Fibroblast of villous mesenchyme (primary cell): ENCODE measurements at regions not wholly inside any gene's neighbourhood (a gene's known extent, or its start where the extent isn't known, plus 50 kb on each side); places are given as distances from the start of the nearest gene placed in this dataset.

Experiments used
- DNase-seq: peaks from one replicate; pipeline ENCODE4 v3.0.0-alpha.2; 2010; ENCODE audit warnings: low read depth
- H3K4me3 ChIP-seq: 2 replicates; pipeline ENCODE4 v1.5.1; 2011; ENCODE audit warnings: low read depth, mild to moderate bottlenecking, low read length
- TF ChIP-seq, protein P1 (sequence below): IDR thresholded peaks from 2 replicates; pipeline ENCODE4 v1.5.1; 2012; ENCODE audit warnings: low read depth, mild to moderate bottlenecking, low read length; ENCODE audit not compliant: insufficient read depth

DNA sequence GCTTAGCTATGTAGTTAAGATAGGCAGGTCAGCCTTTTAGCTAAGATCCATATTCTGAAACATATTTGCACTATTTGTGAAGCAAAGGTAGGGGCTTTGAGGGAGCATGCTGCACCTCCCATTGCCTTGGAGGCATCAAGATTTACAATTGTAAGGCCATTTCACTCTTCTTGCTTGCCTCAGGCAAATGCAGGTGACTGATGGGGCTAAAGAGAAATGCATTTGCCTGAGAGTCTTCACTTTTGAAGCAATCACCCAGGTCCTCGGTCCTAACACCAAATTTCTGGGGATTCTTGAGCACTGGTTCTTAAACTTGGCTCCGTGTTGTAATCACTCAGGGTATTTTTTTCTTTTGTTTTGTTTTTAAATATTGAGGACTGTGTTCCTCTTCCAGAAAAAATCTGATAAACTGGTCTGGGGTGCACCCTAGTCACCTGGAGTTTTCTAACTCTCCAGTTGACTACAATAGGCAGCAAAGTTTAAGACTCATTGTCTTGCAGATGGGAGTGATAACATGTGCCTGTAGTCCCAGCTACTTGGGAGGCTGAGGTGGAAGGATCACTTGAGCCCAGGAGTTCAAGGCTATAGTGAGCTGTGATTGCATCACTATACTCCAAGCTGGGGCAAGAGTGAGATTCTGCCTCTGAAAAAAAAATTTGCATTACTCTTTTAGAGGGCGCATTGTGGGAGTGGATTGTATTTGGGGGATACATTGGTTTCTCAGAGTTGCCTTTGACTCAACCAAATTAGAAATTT lies 68.1 kb downstream of the EOMES start:
- no peak overlapping the region for H3K4me3 ChIP-seq
- no peak for DNase-seq
- TF ChIP-seq, protein P1, sequence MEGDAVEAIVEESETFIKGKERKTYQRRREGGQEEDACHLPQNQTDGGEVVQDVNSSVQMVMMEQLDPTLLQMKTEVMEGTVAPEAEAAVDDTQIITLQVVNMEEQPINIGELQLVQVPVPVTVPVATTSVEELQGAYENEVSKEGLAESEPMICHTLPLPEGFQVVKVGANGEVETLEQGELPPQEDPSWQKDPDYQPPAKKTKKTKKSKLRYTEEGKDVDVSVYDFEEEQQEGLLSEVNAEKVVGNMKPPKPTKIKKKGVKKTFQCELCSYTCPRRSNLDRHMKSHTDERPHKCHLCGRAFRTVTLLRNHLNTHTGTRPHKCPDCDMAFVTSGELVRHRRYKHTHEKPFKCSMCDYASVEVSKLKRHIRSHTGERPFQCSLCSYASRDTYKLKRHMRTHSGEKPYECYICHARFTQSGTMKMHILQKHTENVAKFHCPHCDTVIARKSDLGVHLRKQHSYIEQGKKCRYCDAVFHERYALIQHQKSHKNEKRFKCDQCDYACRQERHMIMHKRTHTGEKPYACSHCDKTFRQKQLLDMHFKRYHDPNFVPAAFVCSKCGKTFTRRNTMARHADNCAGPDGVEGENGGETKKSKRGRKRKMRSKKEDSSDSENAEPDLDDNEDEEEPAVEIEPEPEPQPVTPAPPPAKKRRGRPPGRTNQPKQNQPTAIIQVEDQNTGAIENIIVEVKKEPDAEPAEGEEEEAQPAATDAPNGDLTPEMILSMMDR, result no peak

DNA sequence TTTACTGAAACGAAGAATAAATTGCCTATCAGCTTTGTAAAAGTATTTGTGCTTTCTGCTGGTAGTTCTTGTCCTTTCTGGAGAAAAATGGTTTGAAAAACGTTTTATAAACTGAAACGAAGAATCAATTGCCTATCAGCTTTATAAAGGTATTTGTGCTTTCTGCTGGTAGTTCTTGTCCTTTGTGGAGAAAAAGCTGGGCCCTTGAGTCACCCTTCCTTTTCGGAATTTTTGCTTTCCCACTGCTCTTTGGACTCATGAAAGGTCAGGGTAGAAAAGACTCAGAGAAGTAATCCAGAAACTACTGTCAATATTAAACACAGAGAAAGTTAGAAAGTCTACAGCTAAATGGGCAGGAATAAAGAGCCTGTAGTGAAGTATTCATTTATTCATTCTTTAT lies 72.8 kb downstream of the EOMES start:
- no peak overlapping the region for H3K4me3 ChIP-seq
- TF ChIP-seq, protein P1, result no peak
- DNase-seq, result no peak

DNA sequence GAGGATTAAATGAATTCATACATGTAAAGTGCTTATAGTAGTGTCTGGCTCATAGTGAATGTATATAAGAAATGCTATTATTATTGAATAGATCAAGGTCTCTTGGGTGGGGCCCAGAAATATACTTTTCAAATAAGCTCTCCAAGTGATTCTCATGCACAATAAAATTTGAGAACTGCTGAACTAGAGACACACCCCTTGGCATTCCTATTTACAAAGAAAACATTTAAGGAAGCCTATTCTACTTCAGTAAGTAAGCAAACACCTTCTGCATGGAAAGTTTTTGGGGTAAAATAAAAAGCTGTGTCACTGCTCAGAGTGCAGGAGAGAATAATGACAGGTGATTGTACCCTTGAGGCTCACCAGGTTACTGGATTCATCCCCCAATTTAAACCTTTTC lies 75.2 kb downstream of the EOMES start:
- H3K4me3 ChIP-seq, result no peak overlapping the region
- no peak for DNase-seq
- TF ChIP-seq, protein P1, result no peak

DNA sequence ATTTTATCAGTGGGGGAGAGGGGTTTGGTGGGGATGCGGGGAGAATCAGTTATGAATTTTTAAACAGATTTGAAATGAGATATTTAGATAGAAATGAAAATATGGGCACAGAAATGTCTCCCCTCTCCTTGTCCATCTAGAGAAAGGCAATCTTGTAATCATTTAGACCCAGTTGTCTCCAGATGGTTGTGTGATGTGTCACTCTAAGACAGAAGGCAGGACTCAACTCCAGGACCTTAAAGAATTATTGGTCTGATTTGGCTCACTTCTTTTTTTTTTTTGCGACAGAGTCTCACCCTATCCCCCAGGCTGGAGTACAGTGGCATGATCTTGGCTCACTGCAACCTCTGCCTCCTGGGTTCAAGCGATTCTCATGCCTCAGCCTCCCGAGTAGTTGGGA lies 77.2 kb downstream of the EOMES start:
- no peak overlapping the region for H3K4me3 ChIP-seq
- DNase-seq, result no peak
- TF ChIP-seq, protein P1, result no peak

DNA sequence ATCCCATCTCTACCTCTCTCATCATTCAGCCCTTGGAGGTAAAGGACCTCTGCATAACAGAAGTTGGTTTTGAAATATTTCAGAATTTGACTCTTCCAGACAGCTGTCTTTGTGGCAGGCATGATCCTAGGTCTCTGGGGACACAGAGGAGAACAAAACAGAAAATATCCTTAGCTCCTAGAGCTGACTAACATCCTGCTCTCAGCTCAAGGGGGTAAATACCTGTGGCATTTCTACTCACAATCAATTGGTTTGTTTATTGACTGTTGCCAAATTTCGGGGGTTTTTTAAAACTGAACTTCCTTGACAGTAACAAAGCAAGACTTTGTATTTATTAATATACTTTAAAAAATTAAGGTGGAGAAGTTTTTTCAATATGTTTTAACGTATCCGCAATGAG lies 78.8 kb downstream of the EOMES start:
- DNase-seq, result no peak
- H3K4me3 ChIP-seq, result no peak overlapping the region
- TF ChIP-seq, protein P1, result no peak

DNA sequence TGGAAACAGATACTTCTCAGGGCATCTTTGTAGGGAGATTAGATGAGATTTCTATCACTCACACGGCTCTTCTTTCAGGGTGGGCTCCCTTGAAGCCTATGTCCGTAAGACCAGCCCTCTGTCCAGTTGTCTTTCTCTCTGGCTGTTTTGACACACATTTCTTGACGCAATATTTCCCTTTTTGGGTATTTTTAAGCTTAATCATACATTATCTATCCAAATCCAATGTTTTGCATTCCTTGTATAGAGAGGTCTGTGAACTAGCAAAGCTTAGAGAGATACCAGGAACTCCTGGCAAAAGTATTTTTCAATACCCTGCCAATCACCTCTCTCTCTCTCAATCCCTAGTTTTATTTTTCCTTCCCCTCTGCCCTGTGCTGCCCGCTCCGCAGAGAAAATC lies 79.3 kb downstream of the EOMES start:
- no peak for DNase-seq
- H3K4me3 ChIP-seq, result no peak overlapping the region
- TF ChIP-seq, protein P1, result no peak

DNA sequence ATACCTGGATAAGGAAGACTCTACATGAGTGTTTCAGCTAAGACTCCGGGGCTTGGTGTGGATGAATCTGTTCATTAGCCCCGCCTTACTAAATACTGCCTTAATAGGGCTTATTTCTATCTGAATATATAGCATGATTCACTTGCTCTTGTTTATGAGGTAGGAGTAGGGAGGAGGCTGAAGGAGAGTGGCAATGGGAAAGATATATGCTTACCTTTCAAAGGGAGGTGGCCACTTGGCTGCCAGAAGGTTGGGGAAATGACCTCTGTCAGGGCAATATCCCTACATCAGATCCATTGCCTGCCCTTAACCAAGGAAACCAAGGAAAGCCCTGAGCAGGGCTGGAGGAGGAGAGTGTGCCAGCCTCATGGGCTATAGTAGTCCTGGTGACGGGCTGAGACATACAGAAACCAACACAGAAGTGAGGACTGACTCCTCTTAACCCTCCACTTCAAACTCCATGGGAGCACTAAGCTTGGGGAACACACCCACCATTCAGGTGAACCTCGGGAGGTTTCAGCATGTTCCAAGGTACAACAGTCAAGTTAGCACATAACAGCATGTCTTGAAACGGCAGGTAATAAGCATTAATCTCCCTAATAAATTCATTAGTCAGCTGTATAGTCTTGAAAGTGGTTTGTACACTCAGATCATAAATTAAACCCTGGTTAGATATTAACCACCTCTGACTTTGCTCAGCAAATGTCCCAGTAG lies 80.1 kb downstream of the EOMES start:
- H3K4me3 ChIP-seq, result no peak overlapping the region
- TF ChIP-seq, protein P1, result no peak
- DNase-seq, result no peak
